AG10803 (cell line): ENCODE measurements at regions not wholly inside any gene's neighbourhood (a gene's known extent, or its start where the extent isn't known, plus 50 kb on each side); places are given as distances from the start of the nearest gene placed in this dataset.
"Not testable (repeated sequence)": the region's sequence is repeated elsewhere in the genome, so short reads cannot be mapped to it uniquely, and the experiment has no call there.

ENCODE experiments used
- DNase-seq: peaks from one replicate; pipeline ENCODE4 v3.0.0; 2010; ENCODE audit warnings: low read depth
- H3K4me3 ChIP-seq: 2 replicates; pipeline ENCODE4 v1.5.1; 2011; ENCODE audit warnings: mild to moderate bottlenecking, low read length, control low read depth
- TF ChIP-seq, protein P1 (sequence below): conservative IDR thresholded peaks from 2 replicates; pipeline ENCODE4 v1.5.1; 2011; ENCODE audit warnings: mild to moderate bottlenecking, low read length, control low read depth, inconsistent platforms

DNA sequence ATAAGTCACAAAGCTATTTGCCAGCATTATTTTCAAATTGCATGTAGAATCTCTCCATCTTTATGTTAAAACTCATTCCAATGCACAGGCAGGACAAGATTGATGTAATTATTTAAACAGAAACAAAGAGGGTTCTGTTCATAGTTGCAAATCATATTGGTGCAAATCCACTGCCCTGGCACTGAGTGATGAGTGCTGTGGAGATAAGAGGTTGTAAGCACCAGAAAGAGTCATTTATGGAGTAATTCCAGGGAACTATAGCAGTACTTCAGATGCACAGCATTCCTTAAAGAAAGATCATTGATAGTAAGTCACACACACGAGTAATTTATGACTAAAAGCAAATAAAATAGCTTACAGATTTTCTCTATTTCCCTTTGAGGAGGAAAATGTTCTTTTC is 337.7 kb upstream of the CTSO start:
- TF ChIP-seq, protein P1, sequence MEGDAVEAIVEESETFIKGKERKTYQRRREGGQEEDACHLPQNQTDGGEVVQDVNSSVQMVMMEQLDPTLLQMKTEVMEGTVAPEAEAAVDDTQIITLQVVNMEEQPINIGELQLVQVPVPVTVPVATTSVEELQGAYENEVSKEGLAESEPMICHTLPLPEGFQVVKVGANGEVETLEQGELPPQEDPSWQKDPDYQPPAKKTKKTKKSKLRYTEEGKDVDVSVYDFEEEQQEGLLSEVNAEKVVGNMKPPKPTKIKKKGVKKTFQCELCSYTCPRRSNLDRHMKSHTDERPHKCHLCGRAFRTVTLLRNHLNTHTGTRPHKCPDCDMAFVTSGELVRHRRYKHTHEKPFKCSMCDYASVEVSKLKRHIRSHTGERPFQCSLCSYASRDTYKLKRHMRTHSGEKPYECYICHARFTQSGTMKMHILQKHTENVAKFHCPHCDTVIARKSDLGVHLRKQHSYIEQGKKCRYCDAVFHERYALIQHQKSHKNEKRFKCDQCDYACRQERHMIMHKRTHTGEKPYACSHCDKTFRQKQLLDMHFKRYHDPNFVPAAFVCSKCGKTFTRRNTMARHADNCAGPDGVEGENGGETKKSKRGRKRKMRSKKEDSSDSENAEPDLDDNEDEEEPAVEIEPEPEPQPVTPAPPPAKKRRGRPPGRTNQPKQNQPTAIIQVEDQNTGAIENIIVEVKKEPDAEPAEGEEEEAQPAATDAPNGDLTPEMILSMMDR, result no peak
- DNase-seq, result peak; percentile 52
- no peak overlapping the region for H3K4me3 ChIP-seq

DNA sequence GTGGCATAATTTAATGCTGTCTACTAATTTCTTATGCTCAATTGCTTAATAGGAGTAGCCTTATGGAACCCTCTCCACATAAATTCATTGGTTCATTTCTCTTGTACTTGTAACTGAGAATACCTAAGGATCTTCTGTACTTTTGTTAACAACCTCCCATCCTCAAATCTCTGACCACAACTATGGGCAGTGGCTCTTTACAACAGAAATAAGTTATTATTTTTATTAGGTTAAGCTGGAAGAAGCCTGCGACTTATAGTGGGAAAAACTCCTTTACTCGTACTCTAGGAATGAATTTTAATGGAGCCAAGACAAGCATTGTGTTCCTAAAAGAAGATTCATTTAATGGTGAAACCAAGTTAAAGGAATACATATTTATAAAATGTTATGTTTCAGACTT is 337.1 kb upstream of the CTSO start:
- TF ChIP-seq, protein P1, result no peak

DNA sequence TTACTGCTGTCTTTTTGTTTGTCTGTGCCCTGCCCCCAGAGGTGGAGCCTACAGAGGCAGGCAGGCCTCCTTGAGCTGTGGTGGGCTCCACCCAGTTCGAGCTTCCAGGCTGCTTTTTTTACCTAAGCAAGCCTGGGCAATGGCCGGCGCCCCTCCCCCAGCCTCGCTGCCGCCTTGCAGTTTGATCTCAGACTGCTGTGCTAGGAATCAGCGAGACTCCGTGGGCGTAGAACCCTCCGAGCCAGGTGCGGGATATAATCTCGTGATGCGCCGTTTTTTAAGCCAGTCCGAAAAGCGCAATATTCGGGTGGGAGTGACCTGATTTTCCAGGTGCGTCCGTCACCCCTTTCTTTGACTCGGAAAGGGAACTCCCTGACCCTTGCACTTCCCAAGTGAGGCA is 336.4 kb upstream of the CTSO start:
- not testable (repeated sequence) for H3K4me3 ChIP-seq, DNase-seq

More for the DNA sequence above, 337.1 kb upstream of the CTSO start:
- DNase-seq, result peak; percentile 68
- H3K4me3 ChIP-seq, result no peak overlapping the region

DNA sequence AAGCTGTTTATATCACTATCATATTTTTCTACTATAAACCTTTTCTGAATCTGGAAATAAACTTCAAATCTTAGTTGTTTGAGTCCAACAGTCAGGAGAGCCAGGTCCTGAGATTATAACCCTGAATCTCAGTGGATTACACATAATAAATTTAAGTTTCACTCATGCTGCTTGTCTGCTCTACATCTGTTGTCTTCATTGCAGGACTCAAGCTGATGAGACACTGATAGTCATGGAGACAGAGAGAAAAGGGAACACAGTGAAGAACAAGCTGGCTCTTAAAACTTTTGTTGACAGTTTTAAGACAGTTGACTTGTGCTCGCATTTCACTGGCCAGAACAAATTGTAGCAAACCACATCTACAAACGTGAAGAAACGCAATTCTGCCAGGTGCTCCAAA is 327.0 kb upstream of the CTSO start:
- peak; percentile 17 for DNase-seq
- no peak overlapping the region for H3K4me3 ChIP-seq
- TF ChIP-seq, protein P1, result no peak

DNA sequence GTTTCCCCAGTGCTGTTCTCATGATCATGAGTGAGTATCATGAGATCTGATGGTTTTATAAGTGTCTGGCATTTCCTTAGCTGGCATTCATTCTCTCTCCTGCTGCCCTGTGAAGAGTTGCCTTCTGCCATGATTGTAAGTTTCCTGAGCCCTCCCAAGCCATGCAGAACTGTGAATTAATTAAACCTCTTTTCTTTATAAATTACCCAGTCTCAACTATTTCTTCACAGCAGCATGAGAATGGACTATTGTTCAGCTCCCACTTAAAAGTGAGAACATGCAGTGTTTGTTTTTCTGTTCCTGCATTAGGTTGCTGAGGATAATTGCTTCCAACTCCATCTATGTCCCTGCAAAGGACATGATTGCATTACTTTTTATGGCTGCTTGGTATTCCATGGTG is 311.7 kb upstream of the CTSO start:
- DNase-seq, result no peak
- TF ChIP-seq, protein P1, result no peak
- H3K4me3 ChIP-seq, result no peak overlapping the region

DNA sequence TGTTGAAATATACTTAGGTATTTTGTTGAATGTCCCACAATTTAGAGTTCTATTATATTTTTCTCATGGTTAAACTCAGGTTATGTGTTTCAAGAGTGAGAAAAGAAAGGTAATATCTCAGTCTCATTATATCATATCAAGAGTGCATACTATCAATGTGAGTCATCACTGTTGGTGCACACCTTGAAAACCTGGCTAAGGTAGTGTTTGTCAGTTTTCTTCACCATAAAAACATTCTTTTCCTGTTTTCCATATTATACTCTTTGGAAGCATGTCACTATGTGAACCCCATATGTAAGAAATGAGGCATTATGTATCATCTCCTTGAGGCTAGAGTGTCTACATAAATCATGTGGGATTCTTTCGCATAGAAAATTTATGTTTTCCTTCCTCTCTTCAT is 307.6 kb upstream of the CTSO start:
- TF ChIP-seq, protein P1, result no peak

DNA sequence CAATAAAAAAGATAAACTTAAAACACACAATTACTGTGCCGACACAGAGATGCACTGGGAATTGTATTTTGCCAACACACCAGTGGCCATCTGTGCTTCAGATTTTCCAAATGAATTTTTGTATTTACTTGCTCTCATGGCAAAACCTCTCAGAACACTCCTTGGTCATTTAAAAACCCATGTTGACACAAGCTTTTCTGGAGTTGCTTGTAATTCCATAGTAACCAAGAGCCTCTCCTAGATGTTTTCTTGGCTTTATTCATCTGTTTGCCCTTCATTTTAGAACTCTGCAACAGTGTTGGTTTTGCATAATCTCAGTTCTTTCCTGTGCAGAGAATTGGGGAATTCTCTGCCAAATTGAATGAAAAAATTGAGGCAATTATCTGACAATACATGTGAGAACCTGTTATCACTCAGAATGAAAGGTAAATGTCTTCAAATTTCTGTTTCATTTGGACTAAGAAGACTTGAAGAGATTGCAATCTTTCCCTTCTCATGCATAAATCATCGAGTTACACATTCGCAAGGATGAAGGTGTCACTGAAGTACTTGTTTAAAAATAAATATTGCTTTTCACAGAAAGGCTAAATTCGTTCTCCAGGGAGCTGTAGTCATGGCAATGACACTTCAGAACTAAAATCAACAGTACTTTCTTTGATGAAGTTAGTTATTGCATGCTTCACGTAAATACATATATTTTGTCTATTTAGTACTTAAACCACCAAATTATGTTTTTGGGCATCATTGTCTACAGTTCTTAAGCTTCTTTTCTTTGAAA is 301.8 kb upstream of the CTSO start:
- DNase-seq, result no peak
- no peak overlapping the region for H3K4me3 ChIP-seq
- TF ChIP-seq, protein P1, result no peak

More for the DNA sequence above, 307.6 kb upstream of the CTSO start:
- no peak for DNase-seq
- H3K4me3 ChIP-seq, result no peak overlapping the region
